ENCODE measurements at regions not wholly inside any gene's neighbourhood (a gene's known extent, or its start where the extent isn't known, plus 50 kb on each side); places are given as distances from the start of the nearest gene placed in this dataset.

DNA sequence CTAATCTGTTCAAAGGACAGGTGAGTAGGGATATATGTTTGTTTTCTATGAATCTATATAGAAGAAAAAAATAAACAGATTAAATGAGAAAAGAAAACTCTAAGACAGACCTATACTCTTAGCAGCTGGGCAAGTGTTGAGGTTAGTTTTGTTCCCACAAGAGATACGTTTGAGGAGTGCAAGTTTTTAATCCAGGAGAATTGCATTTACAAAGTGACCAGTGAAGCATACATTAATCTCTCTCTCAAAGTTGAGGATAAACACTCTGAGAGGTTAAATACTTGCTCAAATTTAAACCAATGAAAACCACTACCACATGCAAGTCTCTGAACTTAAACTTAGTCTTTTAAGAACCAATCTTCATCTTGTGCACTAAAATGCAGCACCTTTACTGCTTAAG is 930.5 kb upstream of the MIR17HG start:
- DNase-seq (ENCODE audit: low spot score), result peak; percentile 15
- TF ChIP-seq, protein P1, sequence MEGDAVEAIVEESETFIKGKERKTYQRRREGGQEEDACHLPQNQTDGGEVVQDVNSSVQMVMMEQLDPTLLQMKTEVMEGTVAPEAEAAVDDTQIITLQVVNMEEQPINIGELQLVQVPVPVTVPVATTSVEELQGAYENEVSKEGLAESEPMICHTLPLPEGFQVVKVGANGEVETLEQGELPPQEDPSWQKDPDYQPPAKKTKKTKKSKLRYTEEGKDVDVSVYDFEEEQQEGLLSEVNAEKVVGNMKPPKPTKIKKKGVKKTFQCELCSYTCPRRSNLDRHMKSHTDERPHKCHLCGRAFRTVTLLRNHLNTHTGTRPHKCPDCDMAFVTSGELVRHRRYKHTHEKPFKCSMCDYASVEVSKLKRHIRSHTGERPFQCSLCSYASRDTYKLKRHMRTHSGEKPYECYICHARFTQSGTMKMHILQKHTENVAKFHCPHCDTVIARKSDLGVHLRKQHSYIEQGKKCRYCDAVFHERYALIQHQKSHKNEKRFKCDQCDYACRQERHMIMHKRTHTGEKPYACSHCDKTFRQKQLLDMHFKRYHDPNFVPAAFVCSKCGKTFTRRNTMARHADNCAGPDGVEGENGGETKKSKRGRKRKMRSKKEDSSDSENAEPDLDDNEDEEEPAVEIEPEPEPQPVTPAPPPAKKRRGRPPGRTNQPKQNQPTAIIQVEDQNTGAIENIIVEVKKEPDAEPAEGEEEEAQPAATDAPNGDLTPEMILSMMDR (IDR thresholded peaks at IDR 0.05), result no peak
- TF ChIP-seq EZH2phosphoT487 (IDR thresholded peaks at IDR 0.05) (no peak), EZH2 (IDR thresholded peaks at IDR 0.05) (no peak)
- H3K9me3 ChIP-seq (ENCODE audit: low read depth), result no peaks in the 10 kb centered on the region
- no peaks in the 10 kb centered on the region for H3K79me2 ChIP-seq (ENCODE audit: low read depth)
- no peak overlapping the region for H3K27ac ChIP-seq
- peaks cover 24% of the 10 kb centered on the region for H3K4me1 Mint-ChIP-seq
- no peak overlapping the region for H3K4me3 Mint-ChIP-seq
- H3K4me2 ChIP-seq, result peak overlapping the region; percentile 30
- H3K9ac ChIP-seq, result no peak overlapping the region
- no peak overlapping the region for H3K4me3 ChIP-seq
- H3K4me1 ChIP-seq, result peaks cover 16% of the 10 kb centered on the region
- H3F3A ChIP-seq (ENCODE audit: low read depth), result no peaks in the 10 kb centered on the region
- no peaks in the 10 kb centered on the region for H4K20me1 ChIP-seq (ENCODE audit: low read depth)
- no peaks in the 10 kb centered on the region for H3K36me3 ChIP-seq
- peaks cover 11% of the 10 kb centered on the region for H3K9me3 Mint-ChIP-seq
- no peaks in the 10 kb centered on the region for H3K27me3 ChIP-seq
- no peak overlapping the region for H2AFZ ChIP-seq (replicated peaks)
- no peaks in the 10 kb centered on the region for H3K36me3 Mint-ChIP-seq
- peaks cover 3% of the 10 kb centered on the region for H3K27me3 Mint-ChIP-seq (ENCODE audit: insufficient read depth, low read depth)
- H3K27ac Mint-ChIP-seq, result no peak overlapping the region

DNA sequence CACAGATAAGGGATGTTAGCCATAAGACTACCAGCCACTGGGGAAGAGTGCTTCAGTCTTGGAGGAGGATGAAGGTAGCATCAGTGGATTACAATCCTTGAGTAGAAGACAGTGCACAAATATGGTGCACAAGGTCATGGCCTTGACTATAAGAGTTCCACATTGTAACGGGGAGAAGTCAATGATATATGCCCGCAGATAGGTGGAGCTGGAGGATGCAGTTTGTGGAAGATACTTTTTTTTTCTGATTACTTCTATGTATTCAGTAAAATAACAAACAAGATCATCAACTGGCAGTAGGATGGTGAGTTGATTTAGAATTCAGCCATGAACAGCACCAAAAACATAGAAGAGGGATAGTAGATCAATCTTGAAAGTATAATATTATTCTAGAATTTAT is 926.8 kb upstream of the MIR17HG start:
- Mint-ChIP-seq H3K27me3 (ENCODE audit: insufficient read depth, low read depth) (peaks cover 3% of the 10 kb centered on the region), H3K4me3 (no peak overlapping the region), H3K36me3 (no peaks in the 10 kb centered on the region), H3K27ac (no peak overlapping the region), H3K4me1 (peaks cover 20% of the 10 kb centered on the region), H3K9me3 (peaks cover 13% of the 10 kb centered on the region)
- no peaks in the 10 kb centered on the region for H3K27me3 ChIP-seq
- no peaks in the 10 kb centered on the region for H3K9me3 ChIP-seq (ENCODE audit: low read depth)
- no peak overlapping the region for H3K9ac ChIP-seq
- no peaks in the 10 kb centered on the region for H4K20me1 ChIP-seq (ENCODE audit: low read depth)
- H3K4me1 ChIP-seq, result peaks cover 16% of the 10 kb centered on the region
- TF ChIP-seq EZH2phosphoT487 (IDR thresholded peaks at IDR 0.05), result no peak
- TF ChIP-seq, protein P1 (IDR thresholded peaks at IDR 0.05), result no peak
- TF ChIP-seq EZH2 (IDR thresholded peaks at IDR 0.05), result no peak
- DNase-seq (ENCODE audit: low spot score), result no peak
- H3K4me2 ChIP-seq, result no peak overlapping the region
- H3K79me2 ChIP-seq (ENCODE audit: low read depth), result no peaks in the 10 kb centered on the region
- H3K27ac ChIP-seq, result no peak overlapping the region
- H3K36me3 ChIP-seq, result no peaks in the 10 kb centered on the region
- H3K4me3 ChIP-seq, result no peak overlapping the region
- no peaks in the 10 kb centered on the region for H3F3A ChIP-seq (ENCODE audit: low read depth)
- H2AFZ ChIP-seq (replicated peaks), result no peak overlapping the region

DNA sequence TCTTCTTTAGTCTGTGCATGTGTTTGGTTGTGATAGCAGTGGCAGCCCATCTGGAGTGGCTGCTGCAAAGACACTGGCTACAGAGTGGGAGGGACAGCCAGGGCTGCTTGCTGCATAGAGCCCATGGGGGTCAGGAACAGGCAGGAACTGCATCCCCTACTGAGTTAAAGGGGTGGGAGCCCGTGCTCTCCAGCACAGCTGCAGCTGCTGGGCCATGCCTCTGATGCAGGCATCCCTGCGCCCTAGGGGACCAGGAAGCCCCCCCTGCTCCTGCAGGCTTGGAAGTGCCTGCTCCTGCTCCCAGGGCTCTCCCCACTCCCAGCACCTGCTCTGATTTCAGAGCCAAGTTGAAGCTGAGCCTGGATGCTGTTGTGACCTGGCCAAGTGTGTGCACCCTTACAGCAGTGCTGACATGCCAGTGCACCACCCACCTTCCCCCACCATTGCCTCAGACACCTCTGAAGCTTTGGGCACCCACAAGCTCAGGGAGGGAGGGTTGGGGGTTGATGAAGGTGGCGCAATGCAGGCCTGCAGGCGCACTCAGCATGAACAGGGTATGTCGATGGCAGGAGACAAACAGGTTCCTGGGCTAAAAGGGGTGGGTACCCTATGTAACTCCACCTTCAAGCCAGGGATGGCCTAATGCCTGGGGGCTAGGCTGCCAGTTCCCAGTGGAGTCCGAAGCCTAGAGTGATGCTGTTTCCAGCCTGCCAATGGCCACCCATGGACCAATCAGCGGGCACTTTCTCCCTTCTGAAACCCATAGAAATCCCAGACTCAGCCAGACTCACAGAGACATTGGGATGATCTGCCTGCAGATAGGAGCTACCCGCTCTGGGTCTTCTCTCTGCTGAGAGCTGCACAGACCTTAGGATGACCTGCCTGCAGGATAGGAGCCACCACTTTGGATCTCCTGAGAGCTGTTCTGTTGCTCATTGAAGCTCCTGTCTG is 919.9 kb upstream of the MIR17HG start:
- Histone ChIP-seq H3K4me1 (no peaks in the 10 kb centered on the region), H2AFZ (replicated peaks) (peak overlapping the region; percentile 65), H3K9ac (no peak overlapping the region), H3K4me3 (no peak overlapping the region), H3K4me2 (no peak overlapping the region), H3K9me3 (ENCODE audit: low read depth) (no peaks in the 10 kb centered on the region), H4K20me1 (ENCODE audit: low read depth) (no peaks in the 10 kb centered on the region), H3K27ac (no peak overlapping the region), H3K36me3 (no peaks in the 10 kb centered on the region), H3K27me3 (no peaks in the 10 kb centered on the region), H3F3A (ENCODE audit: low read depth) (no peaks in the 10 kb centered on the region), H3K79me2 (ENCODE audit: low read depth) (no peaks in the 10 kb centered on the region)
- H3K36me3 Mint-ChIP-seq, result no peaks in the 10 kb centered on the region
- TF ChIP-seq EZH2phosphoT487 (IDR thresholded peaks at IDR 0.05), result no peak
- TF ChIP-seq, protein P1 (IDR thresholded peaks at IDR 0.05), result no peak
- no peak for TF ChIP-seq EZH2 (IDR thresholded peaks at IDR 0.05)
- H3K27me3 Mint-ChIP-seq (ENCODE audit: insufficient read depth, low read depth), result peaks cover 3% of the 10 kb centered on the region
- no peaks in the 10 kb centered on the region for H3K4me1 Mint-ChIP-seq
- DNase-seq (ENCODE audit: low spot score), result peak; percentile 17
- H3K27ac Mint-ChIP-seq, result no peak overlapping the region
- no peak overlapping the region for H3K4me3 Mint-ChIP-seq
- H3K9me3 Mint-ChIP-seq, result no peaks in the 10 kb centered on the region

Measured in neural progenitor cell (in vitro differentiated cells).